ENCODE measurements at regions not wholly inside any gene's neighbourhood (a gene's known extent, or its start where the extent isn't known, plus 50 kb on each side); places are given as distances from the start of the nearest gene placed in this dataset.

- DNase-seq: no peak
Observed at GRCh38 chr11:28448186-28448585, 340.0 kb downstream of the METTL15 start.

- no peak for DNase-seq
Observed at GRCh38 chr11:28447226-28447625, 339.0 kb downstream of the METTL15 start.

DNA sequence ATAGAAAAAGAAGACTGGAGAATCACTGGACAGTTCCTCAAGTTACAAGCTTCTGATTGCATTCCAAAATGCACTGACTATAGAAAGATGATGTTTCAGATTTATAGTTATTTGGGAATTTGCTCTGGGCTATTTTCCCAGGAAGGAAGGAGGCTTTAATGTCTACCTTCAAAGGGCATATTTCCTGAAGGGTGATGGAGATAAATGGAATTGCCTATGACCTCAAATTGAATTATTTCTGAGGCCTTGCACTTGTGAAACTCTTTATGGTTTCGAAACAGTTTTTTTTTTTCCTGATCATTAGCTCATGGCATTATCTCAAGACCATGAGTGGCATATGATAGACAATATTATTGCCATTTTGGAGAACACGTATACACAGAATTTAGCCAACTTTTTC is 333.9 kb downstream of the METTL15 start:
- DNase-seq: no peak

DNA sequence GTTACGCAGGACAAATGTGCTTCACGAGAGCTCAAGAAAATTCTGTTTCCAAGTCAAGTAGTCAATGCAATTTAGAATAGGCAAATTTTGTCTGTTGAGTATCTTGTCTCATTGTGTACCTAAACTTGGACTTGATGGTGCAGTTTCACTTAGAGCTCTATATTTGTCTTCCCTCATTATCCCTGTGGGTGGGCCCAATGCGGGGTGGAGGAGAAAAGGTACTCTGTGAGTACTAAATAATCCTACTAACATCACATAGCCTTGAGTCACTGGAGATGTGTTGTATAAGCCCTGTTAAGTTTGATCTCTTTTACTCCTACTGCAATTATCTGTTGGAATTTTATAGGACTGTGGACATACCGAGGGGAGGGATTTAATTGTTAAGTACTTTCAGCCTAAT is 331.2 kb downstream of the METTL15 start:
- no peak for DNase-seq

- no peak for DNase-seq
Observed at GRCh38 chr11:28420099-28420498, 311.9 kb downstream of the METTL15 start.

- DNase-seq: no peak
Observed at GRCh38 chr11:28417601-28418323, 309.6 kb downstream of the METTL15 start.

DNA sequence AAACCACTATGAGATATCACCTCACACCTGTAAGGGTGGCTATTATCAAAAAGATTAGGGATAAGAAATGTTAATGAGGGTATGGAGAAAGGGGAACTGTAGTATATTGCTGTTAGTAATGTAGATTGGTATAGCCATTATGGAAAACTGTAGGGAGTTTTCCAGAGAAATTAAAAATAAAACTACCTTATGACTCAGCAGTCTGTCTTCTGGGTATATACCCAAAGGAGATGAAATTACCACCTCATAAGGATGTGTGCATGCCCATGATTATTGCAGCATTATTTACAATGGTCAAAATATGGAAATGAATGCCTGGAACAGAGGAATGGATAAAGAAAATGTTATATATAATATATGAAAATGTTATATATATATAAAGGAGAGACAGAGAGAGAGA is 303.8 kb downstream of the METTL15 start:
- DNase-seq: no peak

GRCh38 chr11:28401446-28401845 is 293.3 kb downstream of the METTL15 start:
- DNase-seq: no peak

- DNase-seq: no peak
Observed at GRCh38 chr11:28400331-28401100, 292.3 kb downstream of the METTL15 start.

DNA sequence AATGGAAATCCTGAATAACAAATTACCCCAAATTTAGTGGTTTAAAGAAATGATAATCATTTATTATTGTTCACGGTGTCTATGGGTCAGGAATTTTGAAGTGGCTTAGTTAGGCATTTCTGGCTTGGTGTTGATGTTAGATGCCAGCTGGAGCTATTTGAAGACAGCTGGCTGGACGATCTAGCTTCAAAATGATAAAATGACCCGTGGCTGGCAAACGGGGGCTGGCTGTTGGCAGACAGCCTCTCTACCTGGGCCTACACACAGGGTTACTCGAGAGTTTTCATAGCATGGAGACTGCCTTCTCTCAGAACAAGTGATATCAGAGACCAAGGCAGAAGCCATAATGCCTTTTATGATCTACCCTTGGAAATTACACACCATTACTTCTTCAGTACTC is 285.2 kb downstream of the METTL15 start:
- DNase-seq: no peak

GRCh38 chr11:28384418-28384817 is 276.2 kb downstream of the METTL15 start:
- no peak for DNase-seq

DNA sequence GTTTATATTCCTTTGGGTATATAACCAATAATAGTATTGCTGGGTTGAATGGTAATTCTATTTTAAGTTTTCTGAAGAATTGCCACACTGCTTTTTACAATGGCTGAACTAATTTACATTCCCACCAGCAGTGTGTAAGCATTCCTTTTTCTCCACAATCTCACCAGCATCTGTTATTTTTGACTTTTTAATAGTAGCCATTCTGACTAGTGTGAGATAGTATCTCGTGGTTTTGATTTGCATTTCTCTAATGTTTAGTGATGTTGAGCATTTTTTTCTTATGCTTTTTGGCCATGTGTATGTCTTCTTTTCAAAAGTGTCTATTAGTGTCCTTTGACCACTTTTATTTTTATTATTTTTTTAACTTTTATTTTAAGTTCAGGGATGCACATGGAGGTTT is 275.3 kb downstream of the METTL15 start:
- DNase-seq: no peak

Data from NCI-H2029 (cell line).